Breast epithelium (tissue), 4 donors: ENCODE measurements at regions not wholly inside any gene's neighbourhood (a gene's known extent, or its start where the extent isn't known, plus 50 kb on each side); places are given as distances from the start of the nearest gene placed in this dataset.

Experiments used
- DNase-seq, 2 donors: peaks; one replicate each; pipeline ENCODE4 v3.0.0-alpha.2; 2019; ENCODE audit warnings: low spot score in 2 of 2
- H3K27ac ChIP-seq, 2 donors: fragments of 200-600 bp; sonication (generic) in 1 of 2; one replicate each; pipeline ENCODE4 v1.5.1; 2016 to 2019; ENCODE audit warnings: mild to moderate bottlenecking in 1 of 2
- H3K27me3 ChIP-seq, 2 donors: fragments of 200-600 bp; sonication (generic) in 1 of 2; one replicate each; pipeline versions ENCODE4 v1.5.1 to v1.6.0; 2017 to 2019; ENCODE audit warnings: control low read depth in 1 of 2, mild to moderate bottlenecking in 1 of 2
- H3K36me3 ChIP-seq: fragments of 200-600 bp; one replicate; pipeline ENCODE4 v1.5.1; 2019
- H3K4me1 ChIP-seq, 2 donors: fragments of 200-600 bp; sonication (generic); one replicate each; pipeline ENCODE4 v1.5.1; 2016 to 2019; ENCODE audit warnings: control low read depth in 1 of 2
- H3K4me3 ChIP-seq, 3 donors: fragments of 200-600 bp; sonication (generic); 1 replicate in 2 of 3; 2 replicates in 1 of 3; pipeline ENCODE4 v1.5.1; 2016 to 2019; ENCODE audit warnings: mild to moderate bottlenecking in 3 of 3, moderate library complexity in 2 of 3
- H3K9me3 ChIP-seq, 2 donors: fragments of 200-600 bp; sonication (generic) in 1 of 2; one replicate each; pipeline ENCODE4 v1.5.1; 2016 to 2019; ENCODE audit warnings: control low read depth in 1 of 2
- CTCF ChIP-seq, 3 donors: fragments of 450-650 bp; IDR thresholded peaks; one replicate each; pipeline ENCODE4 v1.5.1; 2016 to 2017; ENCODE audit warnings: antibody characterized with exemption in 3 of 3, mild to moderate bottlenecking in 3 of 3, moderate library complexity in 3 of 3
- POLR2A ChIP-seq: fragments of 450-650 bp; IDR thresholded peaks from one replicate; pipeline ENCODE4 v1.6.1; 2016; ENCODE audit warnings: antibody characterized with exemption, mild to moderate bottlenecking, moderate library complexity
- POLR2AphosphoS5 ChIP-seq, 3 donors: sonication (generic); formaldehyde crosslinking; IDR thresholded peaks; one replicate each; pipeline ENCODE4 v1.6.1; 2017; ENCODE audit warnings: antibody characterized with exemption in 3 of 3
- intact Hi-C: fragments of 100-400 bp; cut with DNase I; formaldehyde crosslinking; loops from one replicate; pipeline ENCODE4 v1.15.1; 2023; ENCODE audit warnings: low total_unique reads

- no peak for DNase-seq
- no peaks in the 10 kb centered on the region for H3K4me1 ChIP-seq
- TF ChIP-seq CTCF (IDR thresholded peaks at IDR 0.05) (peak in 2 of 3 donors; percentile 49 to 53), POLR2AphosphoS5 (IDR thresholded peaks at IDR 0.05) (no peak)
- no peak overlapping the region for H3K4me3 ChIP-seq
- H3K9me3 ChIP-seq = no peaks in the 10 kb centered on the region
- intact Hi-C loops = no loop called here
- no peaks in the 10 kb centered on the region for H3K36me3 ChIP-seq
- no peak overlapping the region for H3K27ac ChIP-seq
- H3K27me3 ChIP-seq = no peaks in the 10 kb centered on the region
These were observed 67.3 kb upstream of the UPP2 start for GRCh38 chr2:158034198-158034866.

DNA sequence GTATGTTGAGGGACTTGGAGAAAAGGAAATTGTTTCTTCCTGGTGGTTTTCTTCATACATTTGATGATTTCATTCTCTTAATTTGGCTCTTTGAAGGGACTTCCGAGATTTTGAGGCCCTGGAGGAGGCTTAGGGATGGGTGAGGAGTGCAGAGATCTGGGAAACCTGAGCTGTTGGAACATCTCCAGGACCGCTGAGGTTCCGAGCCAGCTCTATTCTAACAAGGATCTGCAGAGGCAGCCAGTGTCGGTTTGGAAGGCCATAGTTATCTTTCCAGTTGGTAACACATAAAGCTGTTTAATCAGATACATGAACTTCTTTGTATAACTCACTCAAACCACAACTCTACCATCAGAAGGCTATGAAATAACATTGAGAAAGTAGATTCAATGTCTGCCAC, 70.3 kb upstream of the UPP2 start:
- no peaks in the 10 kb centered on the region for H3K9me3 ChIP-seq
- intact Hi-C loops = no loop called here
- TF ChIP-seq CTCF (IDR thresholded peaks at IDR 0.05) = no peak
- H3K4me1 ChIP-seq = no peaks in the 10 kb centered on the region
- H3K4me3 ChIP-seq = no peak overlapping the region
- no peaks in the 10 kb centered on the region for H3K36me3 ChIP-seq
- H3K27ac ChIP-seq = no peak overlapping the region
- no peaks in the 10 kb centered on the region for H3K27me3 ChIP-seq
- no peak for DNase-seq

GRCh38 chr2:158025255-158025996, 76.2 kb upstream of the UPP2 start:
- Histone ChIP-seq H3K27ac (peak overlapping the region; percentile 67 to 71), H3K9me3 (no peaks in the 10 kb centered on the region), H3K4me1 (no peaks in the 10 kb centered on the region), H3K36me3 (no peaks in the 10 kb centered on the region), H3K4me3 (no peak overlapping the region), H3K27me3 (no peaks in the 10 kb centered on the region)
- intact Hi-C loops = loop anchor here (5.0 kb wide), 1 partner anchor 732 kb away; no protein-coding TSS in a partner anchor
- DNase-seq = no peak
- no peak for TF ChIP-seq POLR2AphosphoS5 (IDR thresholded peaks at IDR 0.05)
- no peak for TF ChIP-seq POLR2A
- no peak for TF ChIP-seq CTCF (IDR thresholded peaks at IDR 0.05)

GRCh38 chr2:158024288-158024898, 77.3 kb upstream of the UPP2 start:
- Histone ChIP-seq H3K27me3 (no peaks in the 10 kb centered on the region), H3K4me3 (no peak overlapping the region), H3K9me3 (no peaks in the 10 kb centered on the region), H3K4me1 (no peaks in the 10 kb centered on the region), H3K36me3 (no peaks in the 10 kb centered on the region), H3K27ac (no peak overlapping the region)
- no peak for TF ChIP-seq POLR2AphosphoS5 (IDR thresholded peaks at IDR 0.05)
- TF ChIP-seq CTCF (IDR thresholded peaks at IDR 0.05) = peak; percentile 71 to 83 (median 77)
- TF ChIP-seq POLR2A = no peak
- intact Hi-C loops = no loop called here
- peak in 1 of 2 donors; percentile 22 for DNase-seq

- TF ChIP-seq POLR2A = no peak
- no peak for TF ChIP-seq CTCF (IDR thresholded peaks at IDR 0.05)
- TF ChIP-seq POLR2AphosphoS5 (IDR thresholded peaks at IDR 0.05) = no peak
- DNase-seq = no peak
- Histone ChIP-seq H3K4me1 (no peaks in the 10 kb centered on the region), H3K4me3 (no peak overlapping the region), H3K27me3 (no peaks in the 10 kb centered on the region), H3K27ac (no peak overlapping the region), H3K9me3 (no peaks in the 10 kb centered on the region), H3K36me3 (no peaks in the 10 kb centered on the region)
- intact Hi-C loops = no loop called here
These were observed 78.8 kb upstream of the UPP2 start for GRCh38 chr2:158022888-158023287.
